ENCODE measurements at regions not wholly inside any gene's neighbourhood (a gene's known extent, or its start where the extent isn't known, plus 50 kb on each side); places are given as distances from the start of the nearest gene placed in this dataset.

- no peak for DNase-seq
Measured at GRCh38 chr17:62913991-62914570, 52.0 kb upstream of the TANC2 start.

GRCh38 chr17:62912363-62912762, 53.7 kb upstream of the TANC2 start:
- DNase-seq: no peak

GRCh38 chr17:62911114-62911513, 54.9 kb upstream of the TANC2 start:
- no peak for DNase-seq

- no peak for DNase-seq
Measured at GRCh38 chr17:62910277-62910676, 55.8 kb upstream of the TANC2 start.

GRCh38 chr17:62907961-62908360, 58.1 kb upstream of the TANC2 start:
- DNase-seq: no peak

GRCh38 chr17:62906881-62907280, 59.2 kb upstream of the TANC2 start:
- DNase-seq: no peak

- DNase-seq: no peak
Measured at GRCh38 chr17:62905233-62905632, 60.8 kb upstream of the TANC2 start.

- DNase-seq: no peak
Measured at GRCh38 chr17:62902531-62903220, 63.4 kb upstream of the TANC2 start.

- DNase-seq: no peak
Measured at GRCh38 chr17:62901544-62901943, 64.5 kb upstream of the TANC2 start.

GRCh38 chr17:62900096-62900495, 65.9 kb upstream of the TANC2 start:
- DNase-seq: no peak

GRCh38 chr17:62899361-62899760, 66.7 kb upstream of the TANC2 start:
- no peak for DNase-seq

GRCh38 chr17:62898239-62898864, 67.7 kb upstream of the TANC2 start:
- DNase-seq: no peak

- no peak for DNase-seq
Measured at GRCh38 chr17:62897706-62898105, 68.3 kb upstream of the TANC2 start.

GRCh38 chr17:62895320-62896301, 70.4 kb upstream of the TANC2 start:
- peak; percentile 38 for DNase-seq

- DNase-seq: peak; percentile 83
Measured at GRCh38 chr17:62892870-62893338, 73.1 kb upstream of the TANC2 start.

GRCh38 chr17:62892061-62892675, 73.9 kb upstream of the TANC2 start:
- no peak for DNase-seq

GRCh38 chr17:62891659-62892058, 74.4 kb upstream of the TANC2 start:
- no peak for DNase-seq

GRCh38 chr17:62888765-62889164, 77.3 kb upstream of the TANC2 start:
- no peak for DNase-seq

- no peak for DNase-seq
Measured at GRCh38 chr17:62888148-62888547, 77.9 kb upstream of the TANC2 start.

GRCh38 chr17:62887437-62887836, 78.6 kb upstream of the TANC2 start:
- no peak for DNase-seq

- DNase-seq: no peak
Measured at GRCh38 chr17:62884781-62885180, 76.7 kb upstream of the MARCHF10 start.

GRCh38 chr17:62882878-62883277, 74.8 kb upstream of the MARCHF10 start:
- peak; percentile 38 for DNase-seq

Measured in fibroblast of skin of abdomen (primary cell).